SK-N-SH (cell line): ENCODE measurements at regions not wholly inside any gene's neighbourhood (a gene's known extent, or its start where the extent isn't known, plus 50 kb on each side); places are given as distances from the start of the nearest gene placed in this dataset.

Experiments used
- FOXJ3 ChIP-seq: sonication (generic); formaldehyde crosslinking; IDR thresholded peaks from 2 replicates; pipeline ENCODE4 v1.5.1; 2020; ENCODE audit warnings: mild to moderate bottlenecking, missing genetic modification reagents
- GABPA ChIP-seq: IDR thresholded peaks from 2 replicates; pipeline ENCODE4 v1.4.0; 2012; ENCODE audit warnings: low read depth, mild to moderate bottlenecking
- POLR2AphosphoS5 ChIP-seq: IDR thresholded peaks from 2 replicates; pipeline ENCODE4 v1.6.1; 2012; ENCODE audit warnings: low read depth, low read length
- TCF12 ChIP-seq: IDR thresholded peaks from 2 replicates; pipeline ENCODE4 v1.4.0; 2012
- USF1 ChIP-seq: IDR thresholded peaks from 2 replicates; pipeline ENCODE4 v1.4.0; 2012; ENCODE audit warnings: low read depth, borderline replicate concordance
- YY1 ChIP-seq: IDR thresholded peaks from 2 replicates; pipeline ENCODE4 v1.4.0; 2012; ENCODE audit warnings: low read depth, mild to moderate bottlenecking
- TF ChIP-seq, protein P1 (sequence below): fragments of 200-600 bp; sonication (generic); IDR thresholded peaks from 2 replicates; pipeline ENCODE4 v1.6.1; 2017; ENCODE audit warnings: antibody characterized with exemption, mild to moderate bottlenecking, moderate library complexity

- TF ChIP-seq, protein P1, sequence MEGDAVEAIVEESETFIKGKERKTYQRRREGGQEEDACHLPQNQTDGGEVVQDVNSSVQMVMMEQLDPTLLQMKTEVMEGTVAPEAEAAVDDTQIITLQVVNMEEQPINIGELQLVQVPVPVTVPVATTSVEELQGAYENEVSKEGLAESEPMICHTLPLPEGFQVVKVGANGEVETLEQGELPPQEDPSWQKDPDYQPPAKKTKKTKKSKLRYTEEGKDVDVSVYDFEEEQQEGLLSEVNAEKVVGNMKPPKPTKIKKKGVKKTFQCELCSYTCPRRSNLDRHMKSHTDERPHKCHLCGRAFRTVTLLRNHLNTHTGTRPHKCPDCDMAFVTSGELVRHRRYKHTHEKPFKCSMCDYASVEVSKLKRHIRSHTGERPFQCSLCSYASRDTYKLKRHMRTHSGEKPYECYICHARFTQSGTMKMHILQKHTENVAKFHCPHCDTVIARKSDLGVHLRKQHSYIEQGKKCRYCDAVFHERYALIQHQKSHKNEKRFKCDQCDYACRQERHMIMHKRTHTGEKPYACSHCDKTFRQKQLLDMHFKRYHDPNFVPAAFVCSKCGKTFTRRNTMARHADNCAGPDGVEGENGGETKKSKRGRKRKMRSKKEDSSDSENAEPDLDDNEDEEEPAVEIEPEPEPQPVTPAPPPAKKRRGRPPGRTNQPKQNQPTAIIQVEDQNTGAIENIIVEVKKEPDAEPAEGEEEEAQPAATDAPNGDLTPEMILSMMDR = no peak
- TF ChIP-seq FOXJ3 (no peak), YY1 (no peak), GABPA (no peak), POLR2AphosphoS5 (no peak), USF1 (no peak), TCF12 (no peak)
Measured at GRCh38 chr2:175730050-175730449, 272.0 kb downstream of the LNPK start.
